SKM-1 treated with dmso at 0.1 percent for 144 hours (cell line): ENCODE measurements at regions not wholly inside any gene's neighbourhood (a gene's known extent, or its start where the extent isn't known, plus 50 kb on each side); places are given as distances from the start of the nearest gene placed in this dataset.

Source experiments
- DNase-seq: peaks from one replicate; lab custom pipeline; 2025; ENCODE audit not compliant: unreplicated experiment; lab: John Stamatoyannopoulos, UW

DNA sequence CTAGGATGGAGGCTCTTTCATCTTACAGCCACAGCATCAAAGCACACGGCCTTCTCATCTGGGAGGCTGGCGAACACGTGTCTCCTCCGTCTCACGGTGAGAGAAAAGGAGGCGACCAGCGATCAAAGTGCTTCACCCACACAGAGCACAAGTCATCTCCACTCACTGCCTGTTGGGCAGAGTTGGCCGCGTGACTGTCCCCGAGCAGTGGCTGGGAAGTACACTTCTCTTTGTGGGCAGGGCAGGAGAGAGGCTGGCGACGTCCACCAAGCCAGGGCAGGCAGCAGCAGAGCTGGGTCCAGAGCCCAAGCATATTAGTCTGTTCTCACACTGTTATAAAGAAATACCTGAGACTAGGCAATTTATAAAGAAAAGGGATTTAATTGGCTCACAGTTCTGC is 64.1 kb upstream of the FOXC1 start:
- no peak for DNase-seq

- DNase-seq = no peak
Observed at GRCh38 chr6:1547785-1548184, 61.9 kb upstream of the FOXC1 start.

GRCh38 chr6:1551249-1551648 is 58.5 kb upstream of the FOXC1 start:
- DNase-seq = no peak

DNA sequence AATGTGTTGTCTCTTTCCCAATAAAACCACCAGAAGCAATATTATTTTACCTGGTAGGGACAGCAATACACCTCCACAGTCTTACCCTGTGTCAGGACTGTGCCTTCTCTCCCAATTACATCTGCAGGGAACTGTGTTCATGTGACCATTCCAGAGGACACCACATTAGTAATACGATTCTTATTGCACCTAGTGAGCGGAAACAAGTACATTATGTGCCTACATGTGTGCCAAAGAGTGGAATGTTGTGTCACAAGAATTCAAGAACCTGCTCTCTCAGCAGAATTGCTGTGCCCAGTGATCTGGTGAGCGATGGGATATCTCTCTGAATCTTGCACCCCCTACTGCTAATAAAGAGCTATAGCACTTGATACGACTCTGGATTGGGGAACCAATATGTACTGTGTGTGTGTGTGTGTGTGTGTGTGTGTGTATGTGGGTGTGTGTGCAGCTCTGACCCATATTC is 57.4 kb upstream of the FOXC1 start:
- peak; percentile 22 for DNase-seq

- no peak for DNase-seq
Observed at GRCh38 chr6:1553562-1554083, 56.1 kb upstream of the FOXC1 start.

- no peak for DNase-seq
Observed at GRCh38 chr6:1554141-1554475, 55.6 kb upstream of the FOXC1 start.

DNA sequence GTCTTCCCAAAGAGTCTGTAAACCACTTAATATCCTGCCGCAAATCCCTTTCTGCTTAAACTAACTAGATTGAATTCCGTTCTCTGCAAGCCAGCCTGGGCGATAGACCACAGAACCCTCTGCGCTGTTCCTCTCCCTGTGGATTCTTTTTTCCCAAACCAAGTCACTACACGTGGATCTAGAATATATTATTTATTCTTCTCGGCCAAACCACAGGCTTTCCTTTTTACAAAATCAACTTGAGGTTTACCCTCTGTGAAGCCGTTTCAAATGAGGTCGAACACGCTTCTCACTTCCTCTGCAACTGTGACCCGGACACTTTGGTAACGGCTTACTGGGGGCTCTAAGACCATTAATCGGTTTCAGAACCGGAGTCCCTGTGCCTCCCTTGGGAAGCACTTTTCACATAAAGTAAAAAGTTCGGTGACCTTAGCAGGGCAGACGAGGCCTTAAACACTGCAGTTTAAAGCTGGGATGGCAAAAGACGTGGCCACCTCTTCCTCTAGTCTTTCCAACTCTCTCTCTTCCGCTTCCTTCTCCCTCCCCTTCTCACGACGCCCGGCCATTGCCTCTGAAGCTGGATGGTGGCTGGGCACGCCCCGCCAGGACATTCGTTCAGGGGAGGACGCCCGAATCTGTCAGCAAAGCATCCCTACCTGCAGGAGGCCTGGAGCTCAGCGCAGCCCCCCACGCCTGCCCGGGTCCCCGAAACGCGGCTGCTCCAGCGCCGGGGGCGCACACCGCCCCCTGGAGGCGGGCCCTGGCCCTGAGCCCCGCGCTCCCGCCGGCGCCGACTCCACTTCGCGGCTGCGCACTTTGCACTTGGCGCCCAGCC is 55.0 kb upstream of the FOXC1 start:
- DNase-seq = peak; percentile 39

GRCh38 chr6:1558388-1558787 is 51.3 kb upstream of the FOXC1 start:
- DNase-seq = no peak
